ENCODE measurements at regions not wholly inside any gene's neighbourhood (a gene's known extent, or its start where the extent isn't known, plus 50 kb on each side); places are given as distances from the start of the nearest gene placed in this dataset.

- TF ChIP-seq EZH2 (IDR thresholded peaks at IDR 0.05), result no peak
- no peak for TF ChIP-seq POLR2AphosphoS5 (IDR thresholded peaks at IDR 0.05; ENCODE audit: borderline replicate concordance, low read depth, low read length)
- TF ChIP-seq FOXP2 (optimal IDR thresholded peaks at IDR 0.05; ENCODE audit: control extremely low read depth, extremely low read length, insufficient read depth), result no peak
Measured at GRCh38 chr4:158065176-158065575, 107.6 kb downstream of the GASK1B start.

All from SK-N-MC (cell line).